ENCODE measurements at regions not wholly inside any gene's neighbourhood (a gene's known extent, or its start where the extent isn't known, plus 50 kb on each side); places are given as distances from the start of the nearest gene placed in this dataset.
A peak's percentile ranks its signal among the peaks of the same experiment; 100 is the strongest.
"Not testable (repeated sequence)": the region's sequence is repeated elsewhere in the genome, so short reads cannot be mapped to it uniquely, and the experiment has no call there.

GRCh38 chr6:134665029-134665723 is 284.7 kb downstream of the ALDH8A1 start:
- DNase-seq, result no peak

- no peak for DNase-seq
Measured at GRCh38 chr6:134663800-134664535, 285.9 kb downstream of the ALDH8A1 start.

GRCh38 chr6:134663356-134663755 is 286.5 kb downstream of the ALDH8A1 start:
- DNase-seq, result no peak

- no peak for DNase-seq
Measured at GRCh38 chr6:134662077-134662700, 287.7 kb downstream of the ALDH8A1 start.

- not testable (repeated sequence) for DNase-seq
Measured at GRCh38 chr6:134659885-134660284, 290.0 kb downstream of the ALDH8A1 start.

GRCh38 chr6:134658596-134658995 is 291.3 kb downstream of the ALDH8A1 start:
- DNase-seq, result no peak

GRCh38 chr6:134657751-134658527 is 292.0 kb downstream of the ALDH8A1 start:
- DNase-seq, result no peak

- DNase-seq, result no peak
Measured at GRCh38 chr6:134657343-134657742, 292.6 kb downstream of the ALDH8A1 start.

GRCh38 chr6:134654751-134655150 is 295.1 kb downstream of the ALDH8A1 start:
- DNase-seq, result no peak

GRCh38 chr6:134651519-134651918 is 298.4 kb downstream of the ALDH8A1 start:
- DNase-seq, result no peak

GRCh38 chr6:134647861-134648260 is 302.0 kb downstream of the ALDH8A1 start:
- DNase-seq, result no peak

GRCh38 chr6:134642819-134643218 is 307.1 kb downstream of the ALDH8A1 start:
- no peak for DNase-seq

- DNase-seq, result no peak
Measured at GRCh38 chr6:134642279-134642678, 307.6 kb downstream of the ALDH8A1 start.

- DNase-seq, result peak; percentile 29
Measured at GRCh38 chr6:134640975-134641429, 308.9 kb downstream of the ALDH8A1 start.

- DNase-seq, result no peak
Measured at GRCh38 chr6:134640229-134640628, 309.7 kb downstream of the ALDH8A1 start.

- no peak for DNase-seq
Measured at GRCh38 chr6:134637847-134638437, 312.0 kb downstream of the ALDH8A1 start.

GRCh38 chr6:134637282-134637681 is 312.6 kb downstream of the ALDH8A1 start:
- DNase-seq, result no peak

- no peak for DNase-seq
Measured at GRCh38 chr6:134636186-134636799, 313.6 kb downstream of the ALDH8A1 start.

- DNase-seq, result no peak
Measured at GRCh38 chr6:134634966-134635365, 314.9 kb downstream of the ALDH8A1 start.

GRCh38 chr6:134634466-134634865 is 315.4 kb downstream of the ALDH8A1 start:
- DNase-seq, result no peak

- DNase-seq, result not testable (repeated sequence)
Measured at GRCh38 chr6:134632982-134633940, 315.3 kb upstream of the SGK1 start.

All from NCI-H526 treated with DMSO at 0.1 percent for 48 hours (cell line).